GM21515 (cell line): ENCODE measurements at regions not wholly inside any gene's neighbourhood (a gene's known extent, or its start where the extent isn't known, plus 50 kb on each side); places are given as distances from the start of the nearest gene placed in this dataset.
"Not testable (repeated sequence)": the region's sequence is repeated elsewhere in the genome, so short reads cannot be mapped to it uniquely, and the experiment has no call there.

Experiments used
- ATAC-seq: cut with Tn5 transposase; IDR thresholded peaks from one replicate; pipeline ENCODE4 v1.9.1; 2021; ENCODE audit not compliant: unreplicated experiment

DNA sequence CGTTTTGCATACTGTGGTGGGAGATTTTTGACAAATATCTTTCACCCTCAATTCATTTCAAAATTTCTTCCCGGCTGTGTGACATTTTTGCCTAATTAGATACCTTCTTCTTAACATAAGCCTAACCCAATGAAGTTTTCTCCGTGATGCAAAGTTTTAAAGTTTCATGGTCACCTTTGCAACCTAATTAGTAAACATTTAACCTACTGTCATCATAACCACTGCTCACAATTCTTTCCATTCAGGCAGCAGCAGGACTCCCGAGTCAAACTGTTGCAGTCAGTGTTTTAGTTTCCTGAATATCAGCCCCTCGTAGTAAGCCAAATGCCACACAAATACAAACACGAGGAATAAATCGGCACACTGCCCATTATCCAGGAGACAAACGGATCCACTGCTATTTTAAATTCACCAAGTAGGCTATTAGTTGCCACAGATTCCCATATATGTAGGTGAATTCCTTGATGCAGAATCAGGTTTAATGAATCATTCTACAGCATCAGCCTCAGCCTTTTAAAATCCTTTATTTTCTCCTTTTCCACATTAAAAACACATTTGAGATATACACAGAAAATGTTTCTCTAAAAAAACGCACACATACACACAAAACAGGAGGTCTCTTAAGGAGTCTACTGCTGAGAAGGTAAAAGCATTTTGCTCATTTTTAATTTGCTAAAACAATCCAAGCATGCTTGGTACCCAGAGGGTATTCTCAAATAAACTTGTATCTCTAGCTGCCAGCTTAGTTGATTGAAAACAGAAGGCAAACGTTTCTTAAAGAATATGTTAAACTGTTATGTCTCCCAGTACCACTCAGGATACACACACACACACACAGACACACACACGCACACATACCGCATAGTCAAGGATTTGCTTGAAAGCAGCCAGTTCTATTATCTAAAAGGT, 106.5 kb upstream of the KCTD1 start:
- ATAC-seq: no peak

DNA sequence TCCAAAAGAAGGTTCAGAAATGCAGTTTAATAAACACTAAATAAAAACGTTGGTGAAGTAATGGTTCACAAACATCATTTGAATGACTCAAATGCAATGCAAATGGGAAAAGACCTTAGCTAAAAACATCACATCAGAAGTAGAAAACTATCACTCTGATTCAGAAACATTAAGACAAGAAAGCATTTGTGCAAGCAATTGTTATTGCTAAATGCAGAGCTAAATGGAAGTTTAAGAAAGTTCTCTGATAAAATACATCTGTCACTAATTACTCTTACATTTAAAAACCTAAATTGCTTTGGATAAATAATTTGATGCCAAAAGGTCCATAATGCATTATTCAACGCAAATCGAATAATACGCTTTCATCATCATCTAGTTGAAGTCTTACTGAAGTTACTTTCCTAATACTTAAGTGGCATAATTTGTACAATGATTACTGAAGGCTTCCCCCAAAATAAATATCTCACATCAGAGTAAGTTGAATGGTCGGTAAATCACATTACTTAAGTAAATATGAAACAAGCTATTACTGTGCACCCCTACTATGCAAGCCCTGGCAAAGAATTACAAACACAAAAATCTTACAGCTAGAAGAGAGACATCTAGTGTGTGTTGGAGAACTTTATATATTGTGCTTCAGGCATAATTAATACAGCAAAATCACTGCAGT, 105.7 kb upstream of the KCTD1 start:
- no peak for ATAC-seq

GRCh38 chr18:26652501-26652900, 104.1 kb upstream of the KCTD1 start:
- no peak for ATAC-seq

DNA sequence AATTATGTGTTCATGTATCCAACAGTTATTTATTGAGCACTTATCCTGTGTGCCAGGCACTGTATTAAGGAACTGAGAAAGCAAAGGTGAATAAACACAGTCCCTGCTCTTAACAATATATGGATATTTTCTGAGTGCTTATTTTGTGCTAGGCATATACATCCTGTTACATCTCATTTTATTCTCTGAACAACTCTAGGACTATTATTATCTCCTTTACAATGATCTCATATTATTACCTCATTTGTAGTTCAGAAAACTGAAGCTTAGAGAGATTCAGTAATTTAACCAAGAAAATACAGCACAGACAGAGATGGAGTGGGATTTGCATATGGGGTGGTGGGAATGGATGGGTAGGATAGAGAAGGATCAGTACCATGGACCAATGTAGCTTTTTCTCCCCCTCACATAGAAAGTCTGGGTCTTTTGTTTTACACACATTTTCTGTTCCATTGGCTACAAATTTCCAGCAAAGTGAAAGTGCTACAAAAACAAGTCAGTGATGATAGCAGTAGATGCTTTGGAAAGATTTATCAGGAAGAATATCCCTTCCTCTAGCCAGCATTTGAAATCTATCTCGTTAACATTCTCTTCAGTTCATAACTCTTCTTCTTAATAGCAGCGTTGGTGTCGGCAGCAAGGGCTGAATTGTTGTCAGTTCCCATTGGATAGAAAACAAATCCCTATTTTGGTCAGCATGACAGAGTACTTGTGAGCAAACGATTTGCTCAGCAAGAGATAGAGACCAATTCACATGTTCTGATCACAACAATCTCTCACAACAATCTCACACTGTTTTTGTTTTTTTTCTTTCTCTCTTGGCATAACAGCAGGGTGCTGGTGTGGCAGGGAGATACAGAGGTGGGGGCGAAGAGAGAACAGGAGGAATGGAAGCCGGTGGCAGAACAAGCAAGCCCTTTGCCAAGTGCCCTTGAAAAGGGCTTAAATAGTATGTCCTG, 102.2 kb upstream of the KCTD1 start:
- no peak for ATAC-seq

DNA sequence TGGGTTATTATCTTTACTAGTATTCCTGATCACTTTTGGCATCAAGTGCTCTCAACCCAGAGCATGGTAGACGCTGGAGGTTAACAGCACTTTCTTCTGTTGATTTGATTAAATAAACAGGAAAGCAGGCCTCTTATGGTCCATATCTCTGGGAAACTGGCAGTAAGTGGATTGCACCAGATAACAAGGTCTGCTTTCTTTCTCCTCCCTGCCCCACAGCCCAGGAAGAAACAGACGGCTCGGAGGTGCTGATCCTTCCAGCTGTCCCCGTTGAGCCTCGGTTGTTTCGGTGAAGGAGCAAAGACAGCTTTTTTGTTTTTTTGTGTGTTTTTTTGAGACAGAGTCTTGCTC, 100.8 kb upstream of the KCTD1 start:
- no peak for ATAC-seq

DNA sequence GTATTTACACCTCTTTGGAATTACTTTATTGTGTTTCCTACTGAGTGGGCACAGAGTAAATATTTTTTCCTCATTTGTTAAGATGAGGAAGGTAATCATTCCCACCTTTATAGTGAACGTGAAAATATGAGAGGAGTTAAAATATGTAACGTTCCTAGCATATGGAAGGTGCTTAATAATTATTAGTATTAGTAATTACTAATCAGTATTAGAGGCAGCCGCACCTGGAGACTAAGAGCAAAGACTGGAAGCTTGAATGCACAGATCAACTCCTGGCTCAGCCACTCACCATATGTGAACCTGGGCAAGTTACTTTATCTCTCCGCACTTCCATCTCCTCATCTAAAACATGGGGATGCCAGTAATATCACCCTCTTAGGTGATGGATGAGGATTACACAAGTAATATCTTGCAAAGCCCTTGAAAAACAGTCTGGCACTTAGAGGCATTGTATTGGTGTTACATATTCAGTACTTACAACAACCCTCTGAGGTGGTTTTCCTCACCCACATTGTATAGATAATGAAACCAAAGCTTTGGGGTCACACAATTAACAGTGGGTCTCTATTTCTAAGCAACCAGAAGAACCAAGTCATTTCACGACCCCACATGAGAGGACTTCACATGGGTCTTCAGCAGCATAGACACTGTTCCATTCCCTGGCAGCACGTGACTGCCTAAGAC, 100.3 kb upstream of the KCTD1 start:
- no peak for ATAC-seq

DNA sequence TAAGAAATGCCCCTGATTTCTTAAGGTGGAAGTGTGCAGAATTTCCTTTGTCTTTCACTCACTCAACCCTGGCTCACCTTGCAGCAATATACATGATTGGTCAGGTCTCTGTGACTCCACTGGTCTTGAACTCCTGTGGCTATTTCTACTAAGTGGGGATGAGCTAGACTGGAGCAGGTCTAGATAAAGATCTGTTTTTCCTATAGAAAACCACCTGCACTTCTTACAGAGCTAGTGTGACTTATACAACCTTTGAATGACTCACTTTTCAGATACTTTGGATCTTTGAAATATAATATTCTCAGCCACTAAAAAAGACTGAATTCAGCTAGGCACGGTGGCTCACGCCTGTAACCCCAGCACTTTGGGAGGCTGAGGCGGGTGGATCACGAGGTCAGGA, 98.5 kb upstream of the KCTD1 start:
- no peak for ATAC-seq

- ATAC-seq: no peak
These were observed 94.3 kb upstream of the KCTD1 start for GRCh38 chr18:26642440-26643348.

DNA sequence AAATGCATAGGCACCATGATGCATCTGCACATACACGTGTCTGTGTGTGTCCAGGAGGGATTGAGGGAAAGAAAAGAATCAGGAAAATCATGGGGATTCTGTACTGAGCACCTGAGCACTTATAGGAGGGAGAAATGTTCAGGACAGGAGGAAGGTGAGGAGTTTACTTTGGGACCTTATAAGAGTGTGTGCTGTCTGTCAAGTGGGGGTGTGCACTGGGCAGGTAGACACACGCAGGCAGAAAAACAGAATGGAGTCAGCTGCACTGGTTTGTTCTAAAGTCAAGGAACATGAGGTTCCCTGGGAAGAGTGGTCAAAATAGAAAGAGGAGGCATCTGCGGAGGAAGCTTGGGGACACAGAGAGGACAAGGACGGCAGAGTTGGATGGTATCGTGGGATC, 92.2 kb upstream of the KCTD1 start:
- ATAC-seq: no peak

DNA sequence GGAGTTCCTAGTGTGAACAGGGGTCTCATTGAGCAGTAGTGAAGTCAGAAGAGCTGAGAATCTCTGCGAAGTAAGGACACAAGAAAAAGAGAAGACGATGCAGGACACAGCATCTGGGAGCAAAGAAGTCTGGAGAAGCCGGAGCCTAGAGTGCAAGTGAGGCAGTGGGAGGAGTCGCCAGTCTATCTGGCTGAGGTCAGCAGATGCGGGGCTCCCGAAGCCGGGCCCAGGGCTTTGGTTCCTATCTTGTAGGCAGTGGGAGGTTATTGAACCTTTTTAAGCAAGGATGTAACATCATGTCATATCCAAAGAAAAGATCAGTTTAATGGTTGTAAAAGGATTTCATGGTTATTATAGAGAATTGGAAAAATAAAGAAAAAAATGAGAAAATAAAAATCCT, 90.8 kb upstream of the KCTD1 start:
- ATAC-seq: no peak

- no peak for ATAC-seq
These were observed 89.6 kb upstream of the KCTD1 start for GRCh38 chr18:26637983-26638382.

DNA sequence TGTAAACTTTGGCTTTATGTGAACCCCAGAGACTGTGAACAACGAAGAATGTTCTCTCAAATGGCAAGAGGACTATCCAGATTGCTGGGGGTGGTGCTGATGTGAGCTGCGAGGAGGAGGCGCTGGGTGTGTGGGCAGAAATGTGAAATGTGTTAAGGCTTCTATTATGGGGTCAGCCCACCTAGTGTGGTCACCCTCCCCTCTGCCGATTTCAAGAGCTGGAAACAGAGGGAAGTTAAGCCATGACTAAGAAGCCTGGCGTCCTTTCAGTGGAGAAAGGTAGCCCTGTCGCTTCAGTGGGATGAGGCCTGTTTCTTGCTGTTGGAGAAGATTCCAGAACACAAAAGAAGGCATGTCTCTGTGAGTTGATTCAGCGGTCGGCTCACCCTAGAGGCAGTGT, 89.0 kb upstream of the KCTD1 start:
- no peak for ATAC-seq

- ATAC-seq: no peak
These were observed 87.1 kb upstream of the KCTD1 start for GRCh38 chr18:26635466-26635865.

DNA sequence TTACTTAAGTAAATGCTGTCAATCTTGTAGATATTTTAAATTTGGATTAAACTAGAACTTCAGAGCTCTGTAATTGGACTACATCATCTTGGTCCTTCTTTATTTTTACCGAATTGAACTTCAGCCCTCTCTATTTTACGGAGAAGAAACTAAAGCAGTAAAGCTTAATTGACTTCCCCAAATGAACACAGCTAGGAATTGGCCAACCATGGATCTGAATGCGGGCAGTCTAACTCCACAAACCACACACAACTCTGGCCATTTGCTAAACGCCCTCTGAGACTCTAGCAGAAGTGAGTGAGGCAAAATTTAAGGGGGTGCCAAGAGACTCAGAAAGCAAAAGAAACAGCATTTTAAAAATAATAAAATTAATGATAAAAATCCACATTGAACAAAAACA, 86.3 kb upstream of the KCTD1 start:
- ATAC-seq: no peak

- ATAC-seq: no peak
These were observed 82.8 kb upstream of the KCTD1 start for GRCh38 chr18:26631135-26631534.

DNA sequence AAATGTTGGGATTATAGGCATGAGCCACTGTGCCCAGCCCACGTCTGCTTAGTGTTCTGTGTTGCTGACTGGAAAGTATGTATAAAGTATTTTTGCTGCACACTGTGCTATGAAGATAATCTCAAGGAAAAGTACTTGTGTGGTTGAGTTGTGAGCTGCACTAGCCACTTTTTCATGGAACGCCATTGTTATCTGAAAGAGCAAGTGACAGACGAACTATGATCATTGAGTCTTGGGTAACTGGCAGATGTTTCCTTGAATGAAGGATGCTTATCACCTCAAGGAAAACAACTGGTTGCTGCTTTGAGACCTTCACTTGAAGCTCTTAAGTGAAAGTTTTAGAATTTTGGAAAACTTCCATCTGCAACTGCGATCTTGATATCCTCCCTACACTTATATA, 82.2 kb upstream of the KCTD1 start:
- no peak for ATAC-seq

GRCh38 chr18:26628017-26628416, 79.7 kb upstream of the KCTD1 start:
- no peak for ATAC-seq

- ATAC-seq: no peak
These were observed 76.1 kb upstream of the KCTD1 start for GRCh38 chr18:26624443-26624842.

DNA sequence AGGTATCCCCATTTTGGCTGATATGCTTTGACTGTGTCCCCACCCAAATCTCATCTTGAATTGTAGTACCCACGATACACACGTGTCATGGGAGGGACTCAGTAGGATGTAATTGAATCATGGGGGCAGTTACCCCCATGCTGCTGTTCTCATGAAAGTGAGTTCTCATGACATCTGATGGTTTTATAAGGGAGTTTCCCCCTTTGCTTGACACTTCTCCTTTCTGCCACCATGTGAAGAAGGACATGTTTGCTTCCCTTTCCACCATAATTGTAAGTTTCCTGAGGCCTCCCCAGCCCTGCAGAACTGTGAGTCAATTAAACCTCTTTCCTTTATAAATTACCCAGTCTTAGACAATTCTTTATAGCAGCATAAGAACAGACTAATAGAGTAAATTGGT, 75.0 kb upstream of the KCTD1 start:
- ATAC-seq: not testable (repeated sequence)
